ENCODE measurements at regions not wholly inside any gene's neighbourhood (a gene's known extent, or its start where the extent isn't known, plus 50 kb on each side); places are given as distances from the start of the nearest gene placed in this dataset.

- H3K27me3 Mint-ChIP-seq (ENCODE audit: unreplicated experiment), result peaks cover 2% of the 10 kb centered on the region
- DNase-seq (ENCODE audit: low spot score), result no peak
- no peaks in the 10 kb centered on the region for H3K9me3 Mint-ChIP-seq (ENCODE audit: unreplicated experiment)
Measured at GRCh38 chr7:35419391-35419755, 165.5 kb upstream of the TBX20 start.

GRCh38 chr7:35418716-35419390 lies 165.0 kb upstream of the TBX20 start:
- TF ChIP-seq CTCF (IDR thresholded peaks at IDR 0.05; ENCODE audit: unreplicated experiment), result no peak
- H3K27me3 Mint-ChIP-seq (ENCODE audit: unreplicated experiment), result peaks cover 2% of the 10 kb centered on the region
- no peaks in the 10 kb centered on the region for H3K9me3 Mint-ChIP-seq (ENCODE audit: unreplicated experiment)
- no peaks in the 10 kb centered on the region for H3K36me3 Mint-ChIP-seq (ENCODE audit: low read depth, unreplicated experiment)
- no peak for DNase-seq (ENCODE audit: low spot score)
- H3K4me3 Mint-ChIP-seq (ENCODE audit: unreplicated experiment), result no peak overlapping the region
- no peaks in the 10 kb centered on the region for H3K4me1 Mint-ChIP-seq (ENCODE audit: unreplicated experiment)
- no peak overlapping the region for H3K27ac Mint-ChIP-seq (ENCODE audit: unreplicated experiment)

More at GRCh38 chr7:35419391-35419755, 165.5 kb upstream of the TBX20 start:
- Mint-ChIP-seq H3K27ac (ENCODE audit: unreplicated experiment) (no peak overlapping the region), H3K4me3 (ENCODE audit: unreplicated experiment) (no peak overlapping the region), H3K36me3 (ENCODE audit: low read depth, unreplicated experiment) (no peaks in the 10 kb centered on the region), H3K4me1 (ENCODE audit: unreplicated experiment) (no peaks in the 10 kb centered on the region)
- TF ChIP-seq CTCF (IDR thresholded peaks at IDR 0.05; ENCODE audit: unreplicated experiment), result no peak

- Mint-ChIP-seq H3K27ac (ENCODE audit: unreplicated experiment) (no peak overlapping the region), H3K9me3 (ENCODE audit: unreplicated experiment) (no peaks in the 10 kb centered on the region), H3K4me3 (ENCODE audit: unreplicated experiment) (no peak overlapping the region), H3K36me3 (ENCODE audit: low read depth, unreplicated experiment) (no peaks in the 10 kb centered on the region), H3K27me3 (ENCODE audit: unreplicated experiment) (peaks cover 4% of the 10 kb centered on the region), H3K4me1 (ENCODE audit: unreplicated experiment) (no peaks in the 10 kb centered on the region)
- no peak for DNase-seq (ENCODE audit: low spot score)
- TF ChIP-seq CTCF (IDR thresholded peaks at IDR 0.05; ENCODE audit: unreplicated experiment), result no peak
Measured at GRCh38 chr7:35416568-35416967, 162.7 kb upstream of the TBX20 start.

GRCh38 chr7:35415411-35415822 lies 161.5 kb upstream of the TBX20 start:
- no peaks in the 10 kb centered on the region for H3K4me1 Mint-ChIP-seq (ENCODE audit: unreplicated experiment)
- no peaks in the 10 kb centered on the region for H3K9me3 Mint-ChIP-seq (ENCODE audit: unreplicated experiment)
- H3K36me3 Mint-ChIP-seq (ENCODE audit: low read depth, unreplicated experiment), result no peaks in the 10 kb centered on the region
- H3K27me3 Mint-ChIP-seq (ENCODE audit: unreplicated experiment), result peaks cover 4% of the 10 kb centered on the region
- TF ChIP-seq CTCF (IDR thresholded peaks at IDR 0.05; ENCODE audit: unreplicated experiment), result no peak
- H3K27ac Mint-ChIP-seq (ENCODE audit: unreplicated experiment), result no peak overlapping the region
- no peak overlapping the region for H3K4me3 Mint-ChIP-seq (ENCODE audit: unreplicated experiment)
- no peak for DNase-seq (ENCODE audit: low spot score)

DNA sequence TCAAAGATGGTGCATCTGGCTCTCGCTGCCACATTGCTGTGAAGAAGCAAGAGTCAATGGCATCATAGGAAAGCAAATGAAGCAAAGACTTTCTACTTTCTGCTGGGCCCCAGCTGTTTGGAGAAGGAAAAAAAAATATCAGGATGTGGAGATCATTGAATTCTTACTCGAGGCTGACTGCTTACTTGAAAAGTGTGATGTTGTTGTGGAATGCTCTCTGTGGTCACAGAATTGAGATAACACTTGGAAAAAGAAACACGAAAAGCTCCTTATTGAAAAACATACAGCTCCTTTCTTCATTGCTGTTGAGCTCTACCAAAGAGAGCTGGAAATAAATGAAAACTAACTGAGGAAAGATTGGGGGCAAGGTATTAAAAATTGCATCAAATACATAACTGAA lies 157.4 kb upstream of the TBX20 start:
- no peaks in the 10 kb centered on the region for H3K9me3 Mint-ChIP-seq (ENCODE audit: unreplicated experiment)
- no peaks in the 10 kb centered on the region for H3K36me3 Mint-ChIP-seq (ENCODE audit: low read depth, unreplicated experiment)
- no peak overlapping the region for H3K27ac Mint-ChIP-seq (ENCODE audit: unreplicated experiment)
- no peak for DNase-seq (ENCODE audit: low spot score)
- peaks cover 4% of the 10 kb centered on the region for H3K27me3 Mint-ChIP-seq (ENCODE audit: unreplicated experiment)
- H3K4me1 Mint-ChIP-seq (ENCODE audit: unreplicated experiment), result no peaks in the 10 kb centered on the region
- no peak for TF ChIP-seq CTCF (IDR thresholded peaks at IDR 0.05; ENCODE audit: unreplicated experiment)
- H3K4me3 Mint-ChIP-seq (ENCODE audit: unreplicated experiment), result no peak overlapping the region

Data from endothelial cell (in vitro differentiated cells).